Mesodermal cell (in vitro differentiated cells): ENCODE measurements at regions not wholly inside any gene's neighbourhood (a gene's known extent, or its start where the extent isn't known, plus 50 kb on each side); places are given as distances from the start of the nearest gene placed in this dataset.

Source experiments
- H3K27ac ChIP-seq: 2 replicates; pipeline ENCODE4 v1.7.0; 2013; ENCODE audit warnings: mild to moderate bottlenecking, low read depth, low read length, moderate library complexity; ENCODE audit not compliant: severe bottlenecking
- H3K36me3 ChIP-seq: 2 replicates; pipeline ENCODE4 v1.7.1; 2013; ENCODE audit warnings: mild to moderate bottlenecking, low read length, moderate library complexity; ENCODE audit not compliant: control insufficient read depth, insufficient read depth
- H3K4me1 ChIP-seq: one replicate; pipeline ENCODE4 v1.7.1; 2013; ENCODE audit warnings: mild to moderate bottlenecking, low read length; ENCODE audit not compliant: insufficient read depth, control insufficient read depth, poor library complexity, severe bottlenecking
- H3K4me3 ChIP-seq: 2 replicates; pipeline ENCODE4 v1.7.0; 2013; ENCODE audit warnings: low read length, control low read depth, mild to moderate bottlenecking; ENCODE audit not compliant: insufficient read depth, poor library complexity, severe bottlenecking; ENCODE audit errors: extremely low read depth
- H3K9me3 ChIP-seq: 2 replicates; pipeline ENCODE4 v1.7.1; 2013; ENCODE audit warnings: mild to moderate bottlenecking, low read length, moderate library complexity; ENCODE audit not compliant: control insufficient read depth
- WGBS, 2 experiments: methylation state at CpG; one replicate each; pipeline ENCODE4 v1.1.5; 2013; ENCODE audit warnings: missing lambda C conversion rate in 2 of 2; ENCODE audit not compliant: insufficient coverage in 2 of 2; 5-methylcytosine and 5-hydroxymethylcytosine counted together

DNA sequence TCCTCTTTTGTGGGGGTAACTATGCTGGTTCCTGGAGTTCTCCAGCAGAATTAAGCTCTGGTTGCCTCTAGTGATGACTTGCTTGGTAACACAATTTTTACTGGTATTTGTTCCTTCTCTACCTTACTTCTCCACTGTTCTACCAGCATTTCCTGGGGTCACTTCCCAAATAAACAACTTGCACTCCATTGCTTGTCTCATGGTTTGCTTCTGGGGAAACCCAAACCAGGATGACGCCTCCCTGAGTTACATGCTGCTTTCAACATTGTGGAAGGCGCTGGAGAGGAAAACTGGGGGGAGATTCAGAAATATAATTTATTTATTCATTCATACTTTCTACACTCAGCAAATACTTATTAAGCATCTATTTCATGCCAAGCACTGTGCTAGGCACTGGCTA is 55.3 kb upstream of the AK4 start:
- peaks cover 5% of the 10 kb centered on the region for H3K9me3 ChIP-seq
- no peaks in the 10 kb centered on the region for H3K36me3 ChIP-seq
- no CpG with 5 or more reads among the region's 2 CpGs for WGBS, 2 experiments
- H3K27ac ChIP-seq: no peak overlapping the region
- H3K4me3 ChIP-seq: no peak overlapping the region
- no peaks in the 10 kb centered on the region for H3K4me1 ChIP-seq

DNA sequence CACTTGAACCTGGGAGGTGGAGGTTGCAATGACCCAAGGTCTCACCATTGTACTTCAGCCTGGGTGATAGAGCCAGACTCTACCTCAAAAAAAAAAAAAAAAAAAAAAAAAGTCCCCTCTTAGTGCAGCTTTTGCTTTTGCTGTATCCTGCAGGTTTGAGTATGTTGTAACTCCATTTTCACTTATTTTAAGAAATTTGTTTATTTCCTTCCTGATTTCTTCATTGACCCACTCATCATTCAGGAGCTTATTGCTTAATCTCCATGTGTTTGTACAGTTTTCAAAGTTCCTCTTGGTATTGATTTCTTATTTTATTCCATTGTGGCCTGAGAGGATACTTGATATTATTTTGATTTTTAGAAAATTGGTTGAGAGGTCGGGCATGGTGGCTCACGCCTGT is 50.9 kb upstream of the AK4 start:
- Histone ChIP-seq H3K4me3 (no peak overlapping the region), H3K27ac (no peak overlapping the region), H3K36me3 (no peaks in the 10 kb centered on the region), H3K4me1 (no peaks in the 10 kb centered on the region), H3K9me3 (peaks cover 5% of the 10 kb centered on the region)
- WGBS, 2 experiments: 100% methylated on average over 2 of the region's 2 CpGs; no CpG with 5 or more reads in 1 of the 2 experiments
